ENCODE measurements at regions not wholly inside any gene's neighbourhood (a gene's known extent, or its start where the extent isn't known, plus 50 kb on each side); places are given as distances from the start of the nearest gene placed in this dataset.
A peak's percentile ranks its signal among the peaks of the same experiment; 100 is the strongest.

DNA sequence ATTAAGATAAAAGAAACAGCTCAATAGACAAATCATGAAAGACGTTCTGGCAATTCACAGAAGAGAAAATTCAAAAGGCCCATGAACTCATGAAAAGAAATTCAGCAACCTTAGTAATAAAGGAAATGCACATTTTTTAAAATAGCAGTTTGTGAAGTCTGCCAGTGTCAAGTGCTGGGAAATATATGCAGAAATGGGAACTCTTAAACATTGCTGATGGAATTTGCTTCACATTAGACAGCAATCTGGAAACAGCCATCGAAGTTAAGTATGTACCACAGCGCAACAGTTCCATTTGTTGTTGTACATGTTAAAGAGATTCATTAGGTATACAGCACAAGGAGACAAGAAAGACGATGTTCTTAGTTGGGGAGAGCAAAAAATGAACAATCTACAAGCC, 319.4 kb upstream of the SALL1 start:
- no peak for DNase-seq (ENCODE audit: low read depth)
- TF ChIP-seq, protein P1, sequence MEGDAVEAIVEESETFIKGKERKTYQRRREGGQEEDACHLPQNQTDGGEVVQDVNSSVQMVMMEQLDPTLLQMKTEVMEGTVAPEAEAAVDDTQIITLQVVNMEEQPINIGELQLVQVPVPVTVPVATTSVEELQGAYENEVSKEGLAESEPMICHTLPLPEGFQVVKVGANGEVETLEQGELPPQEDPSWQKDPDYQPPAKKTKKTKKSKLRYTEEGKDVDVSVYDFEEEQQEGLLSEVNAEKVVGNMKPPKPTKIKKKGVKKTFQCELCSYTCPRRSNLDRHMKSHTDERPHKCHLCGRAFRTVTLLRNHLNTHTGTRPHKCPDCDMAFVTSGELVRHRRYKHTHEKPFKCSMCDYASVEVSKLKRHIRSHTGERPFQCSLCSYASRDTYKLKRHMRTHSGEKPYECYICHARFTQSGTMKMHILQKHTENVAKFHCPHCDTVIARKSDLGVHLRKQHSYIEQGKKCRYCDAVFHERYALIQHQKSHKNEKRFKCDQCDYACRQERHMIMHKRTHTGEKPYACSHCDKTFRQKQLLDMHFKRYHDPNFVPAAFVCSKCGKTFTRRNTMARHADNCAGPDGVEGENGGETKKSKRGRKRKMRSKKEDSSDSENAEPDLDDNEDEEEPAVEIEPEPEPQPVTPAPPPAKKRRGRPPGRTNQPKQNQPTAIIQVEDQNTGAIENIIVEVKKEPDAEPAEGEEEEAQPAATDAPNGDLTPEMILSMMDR (IDR thresholded peaks at IDR 0.05; ENCODE audit: insufficient read depth, low read length) = no peak
- H3K4me3 ChIP-seq (ENCODE audit: low read depth, low read length) = no peak overlapping the region

DNA sequence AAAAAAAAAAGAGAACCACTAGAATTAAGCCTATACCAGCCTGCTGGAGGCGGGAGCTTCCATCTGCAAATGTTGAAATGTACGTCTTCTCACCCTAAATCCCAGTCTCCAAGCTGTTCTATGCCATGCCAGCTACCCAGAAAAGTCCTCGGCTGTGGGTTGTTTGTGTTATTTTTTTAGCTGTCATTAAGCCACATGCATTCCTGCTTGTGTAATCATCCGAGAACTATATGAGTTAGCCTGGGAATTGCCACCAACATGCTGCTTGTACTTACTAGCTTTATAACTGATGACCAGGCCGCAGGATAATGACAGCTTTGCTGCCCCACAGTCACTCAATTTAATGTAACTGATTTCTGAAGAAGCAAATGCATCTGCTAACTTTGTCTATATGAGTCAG, 313.9 kb upstream of the SALL1 start:
- DNase-seq (ENCODE audit: low read depth) = peak; percentile 7
- TF ChIP-seq, protein P1 (IDR thresholded peaks at IDR 0.05; ENCODE audit: insufficient read depth, low read length) = no peak
- H3K4me3 ChIP-seq (ENCODE audit: low read depth, low read length) = no peak overlapping the region

DNA sequence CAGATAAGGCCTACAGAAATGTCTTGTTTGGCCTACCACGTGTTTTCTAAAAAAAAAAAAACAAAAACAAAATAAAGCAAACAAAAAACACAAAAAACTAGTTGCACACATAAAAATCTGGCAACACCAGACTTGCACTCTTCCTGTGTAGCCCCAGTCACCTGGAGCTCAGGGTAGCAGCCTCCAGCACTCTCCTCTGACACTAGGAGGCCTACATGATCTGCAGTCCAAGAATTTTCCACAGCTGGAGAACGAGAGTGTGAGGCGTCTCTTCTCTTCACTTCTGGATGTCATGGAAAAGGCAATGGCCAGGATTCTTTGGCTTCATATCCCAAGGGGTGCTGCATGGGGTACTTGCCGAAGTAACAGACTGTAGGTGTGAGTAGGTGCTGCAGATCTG, 310.2 kb upstream of the SALL1 start:
- TF ChIP-seq, protein P1 (IDR thresholded peaks at IDR 0.05; ENCODE audit: insufficient read depth, low read length) = no peak
- DNase-seq (ENCODE audit: low read depth) = no peak
- no peak overlapping the region for H3K4me3 ChIP-seq (ENCODE audit: low read depth, low read length)

DNA sequence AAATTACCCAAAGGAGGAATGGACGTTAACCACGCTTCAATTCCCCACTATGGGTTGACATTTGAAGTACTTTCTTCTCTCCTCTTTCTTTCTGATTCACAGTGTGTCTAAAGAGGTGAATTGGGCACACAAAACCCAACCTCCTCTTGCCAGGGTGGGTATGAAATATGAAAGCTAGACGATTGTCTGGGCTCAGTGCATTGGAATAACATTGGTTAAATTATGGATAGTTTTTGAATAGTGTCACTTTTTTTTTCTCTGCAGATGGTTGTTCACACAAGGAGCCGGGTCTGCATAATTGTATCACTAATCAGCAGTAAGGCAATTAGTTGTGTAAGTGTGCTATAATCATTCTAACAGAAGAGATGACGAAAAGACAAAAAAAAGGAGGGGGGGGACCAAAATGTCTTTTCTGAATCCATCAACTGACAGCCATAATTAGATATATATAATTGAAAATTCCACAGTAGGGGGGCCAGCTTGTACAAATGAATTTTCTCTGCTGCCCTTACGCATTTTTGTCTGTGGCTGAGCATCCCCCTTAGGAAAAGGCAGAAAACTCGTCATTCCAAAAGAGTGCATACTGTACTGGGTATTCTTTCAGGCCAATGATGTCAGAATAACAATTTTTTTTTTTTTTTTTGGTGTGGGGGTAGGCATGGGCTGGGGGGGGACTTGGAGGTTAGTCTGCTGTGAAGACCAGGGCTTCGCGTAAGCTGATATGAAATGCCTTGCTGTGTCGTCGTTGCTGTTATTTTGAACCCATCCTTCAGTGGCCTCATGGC, 307.5 kb upstream of the SALL1 start:
- TF ChIP-seq, protein P1 (IDR thresholded peaks at IDR 0.05; ENCODE audit: insufficient read depth, low read length) = no peak
- no peak overlapping the region for H3K4me3 ChIP-seq (ENCODE audit: low read depth, low read length)
- no peak for DNase-seq (ENCODE audit: low read depth)

DNA sequence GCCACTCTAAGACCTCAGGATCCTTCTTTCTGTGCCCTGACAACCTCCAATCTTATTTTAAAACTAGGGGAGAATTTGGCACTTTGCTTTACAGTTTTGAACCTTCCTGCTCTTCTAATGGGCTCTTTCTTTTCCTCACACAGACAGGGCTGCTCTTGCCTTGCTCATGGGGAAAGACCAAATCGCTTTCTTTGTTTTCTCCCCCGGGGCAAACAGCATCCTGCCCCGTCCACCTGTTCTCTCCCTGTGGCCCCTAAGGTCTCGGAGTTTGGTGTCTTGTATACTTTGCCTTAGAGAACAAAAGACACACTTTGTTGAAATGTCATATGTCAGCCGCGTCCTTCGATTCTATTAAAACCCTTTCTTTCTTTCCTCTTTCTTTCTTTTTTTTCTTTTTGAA, 306.7 kb upstream of the SALL1 start:
- no peak overlapping the region for H3K4me3 ChIP-seq (ENCODE audit: low read depth, low read length)
- DNase-seq (ENCODE audit: low read depth) = no peak
- TF ChIP-seq, protein P1 (IDR thresholded peaks at IDR 0.05; ENCODE audit: insufficient read depth, low read length) = no peak

DNA sequence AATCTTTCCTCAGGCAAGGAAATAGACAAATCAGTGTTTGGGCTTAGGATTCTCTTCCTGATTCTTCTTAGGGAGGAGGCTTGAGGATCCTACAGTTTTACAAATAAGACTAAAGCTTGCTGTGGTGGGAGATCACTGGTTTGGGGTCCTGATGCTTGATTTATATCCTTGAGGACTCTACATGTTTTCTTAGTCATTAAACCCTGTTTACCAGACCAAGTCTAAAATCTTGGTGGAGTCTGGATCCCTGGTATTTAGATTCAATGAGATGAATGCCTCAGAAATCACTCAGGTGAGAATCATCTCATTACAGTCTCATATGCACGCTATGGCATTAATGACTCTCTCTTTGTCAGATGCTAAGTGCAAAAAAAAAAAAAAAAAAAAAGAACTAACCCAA, 304.3 kb upstream of the SALL1 start:
- no peak for DNase-seq (ENCODE audit: low read depth)
- TF ChIP-seq, protein P1 (IDR thresholded peaks at IDR 0.05; ENCODE audit: insufficient read depth, low read length) = no peak

DNA sequence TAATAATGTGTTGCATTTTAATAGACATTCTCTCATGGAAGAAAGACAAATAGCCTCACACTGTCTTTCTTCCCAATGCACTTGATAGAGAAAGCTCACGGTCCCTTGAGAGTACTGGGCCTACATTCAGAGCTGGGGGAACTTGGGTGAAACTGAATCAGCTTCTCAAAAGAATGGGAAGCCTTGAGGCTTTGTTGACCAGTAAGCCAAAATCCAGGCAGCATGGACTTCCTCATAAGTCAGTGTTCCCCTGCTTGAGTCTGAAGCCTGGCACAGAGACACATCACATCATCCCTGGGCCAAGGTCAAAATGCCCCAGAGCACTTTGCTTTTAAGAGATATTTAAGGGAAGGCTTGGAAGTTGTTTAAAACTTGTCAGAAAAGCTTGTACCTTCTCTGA, 302.2 kb upstream of the SALL1 start:
- no peak for DNase-seq (ENCODE audit: low read depth)
- TF ChIP-seq, protein P1 (IDR thresholded peaks at IDR 0.05; ENCODE audit: insufficient read depth, low read length) = no peak

More for the DNA sequence above, 304.3 kb upstream of the SALL1 start:
- no peak overlapping the region for H3K4me3 ChIP-seq (ENCODE audit: low read depth, low read length)

More for the DNA sequence above, 302.2 kb upstream of the SALL1 start:
- H3K4me3 ChIP-seq (ENCODE audit: low read depth, low read length) = no peak overlapping the region

Measured in fibroblast of the aortic adventitia (primary cell).